HK-2 (cell line): ENCODE measurements at regions not wholly inside any gene's neighbourhood (a gene's known extent, or its start where the extent isn't known, plus 50 kb on each side); places are given as distances from the start of the nearest gene placed in this dataset.
"Not testable (repeated sequence)": the region's sequence is repeated elsewhere in the genome, so short reads cannot be mapped to it uniquely, and the experiment has no call there.

Experiments
- DNase-seq: peaks from one replicate; pipeline ENCODE4 v3.0.0-alpha.2; 2018; ENCODE audit not compliant: unreplicated experiment

DNA sequence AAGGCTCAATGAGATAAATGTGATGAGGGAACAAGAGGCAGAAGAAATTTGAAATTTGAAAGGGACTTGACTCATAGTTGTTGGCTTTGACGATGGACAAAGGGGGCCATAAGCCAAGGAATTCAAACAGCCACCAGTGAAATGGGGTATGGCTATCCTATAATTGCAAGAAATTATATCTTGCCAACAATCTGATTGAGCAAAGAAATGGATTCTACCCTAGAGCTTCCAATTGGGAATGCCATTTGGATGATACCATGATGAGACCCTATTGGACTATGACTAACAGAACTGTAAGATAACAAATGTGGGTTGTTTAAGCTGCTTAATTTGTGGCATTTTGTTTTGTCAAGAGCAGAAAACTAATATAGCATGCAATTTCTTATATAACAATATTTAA, 270.1 kb upstream of the ARSJ start:
- no peak for DNase-seq

DNA sequence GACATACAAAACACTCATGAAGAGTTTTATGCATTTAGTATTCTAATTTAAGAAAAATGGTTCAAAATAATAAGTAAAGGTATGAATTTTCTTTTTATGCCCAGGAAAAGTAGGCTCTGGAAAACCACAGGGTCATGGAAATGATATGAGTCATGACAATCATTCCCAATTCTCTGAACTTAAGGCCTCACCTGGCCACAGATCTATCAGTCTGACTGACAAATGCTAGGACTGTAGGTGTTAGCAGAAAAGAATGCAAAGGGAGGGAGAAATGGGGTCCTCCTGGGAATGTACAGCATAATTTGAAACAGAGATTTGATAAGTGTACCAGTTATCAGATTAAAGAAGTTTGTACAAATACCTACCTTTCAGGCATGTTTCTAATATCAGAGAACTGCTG, 270.5 kb upstream of the ARSJ start:
- DNase-seq: no peak

DNA sequence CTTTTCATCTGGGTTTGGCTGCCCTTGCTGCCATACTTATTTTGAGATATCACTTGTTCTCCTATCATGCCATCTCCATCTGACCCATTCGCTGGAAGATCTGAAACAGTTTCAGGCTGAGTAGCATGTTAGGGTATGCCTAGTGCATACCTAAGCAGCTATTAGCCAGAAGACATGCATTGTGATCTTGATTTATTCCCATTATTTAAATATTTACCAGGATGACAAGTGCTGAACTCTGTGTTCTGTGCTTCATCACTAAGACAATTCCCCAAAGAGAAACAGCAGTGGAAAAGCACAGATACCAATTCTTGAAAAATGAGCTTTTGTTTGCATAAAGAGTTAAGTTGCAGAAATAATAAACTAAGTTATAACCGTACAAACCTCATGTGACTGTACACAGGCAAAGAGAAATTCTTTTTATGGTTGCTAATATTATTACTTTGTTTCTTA, 271.0 kb upstream of the ARSJ start:
- DNase-seq: no peak

DNA sequence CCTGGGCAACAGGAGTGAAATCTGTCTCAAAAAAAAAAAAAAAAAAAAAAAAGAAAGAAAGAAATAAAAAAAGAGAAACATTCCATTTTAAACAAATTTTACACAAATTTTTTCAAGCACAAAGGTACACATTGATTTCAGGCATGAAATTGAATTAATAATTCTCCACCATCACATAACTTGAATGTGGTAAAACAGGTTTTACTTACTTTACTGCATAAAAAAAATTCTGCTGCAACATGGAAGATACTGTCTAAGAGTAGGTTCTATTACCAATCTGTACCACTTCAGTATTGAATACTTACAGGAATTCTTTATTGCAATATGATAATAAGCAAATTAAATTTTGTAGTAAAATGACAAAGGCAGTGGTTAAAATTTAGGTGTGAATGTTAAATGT, 271.6 kb upstream of the ARSJ start:
- DNase-seq: no peak

DNA sequence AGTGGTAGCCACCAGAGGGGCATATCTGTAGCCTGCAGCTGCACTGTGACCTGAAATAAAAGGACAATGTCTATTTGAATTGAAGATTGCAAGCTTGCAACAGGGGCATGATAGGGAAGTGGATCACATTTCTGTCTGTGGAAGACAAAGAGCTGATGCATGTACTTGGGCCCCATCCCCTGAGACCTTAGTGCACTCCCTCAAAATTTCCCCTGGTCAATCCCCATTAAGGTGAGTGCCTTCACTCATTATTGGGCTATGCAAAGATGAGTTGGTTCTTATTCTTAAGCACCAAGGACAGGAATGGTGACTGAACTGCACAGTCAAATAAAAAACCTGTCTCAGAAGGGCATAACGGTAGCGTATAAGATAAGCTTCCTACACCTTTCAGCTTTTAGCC, 273.1 kb upstream of the ARSJ start:
- DNase-seq: no peak

DNA sequence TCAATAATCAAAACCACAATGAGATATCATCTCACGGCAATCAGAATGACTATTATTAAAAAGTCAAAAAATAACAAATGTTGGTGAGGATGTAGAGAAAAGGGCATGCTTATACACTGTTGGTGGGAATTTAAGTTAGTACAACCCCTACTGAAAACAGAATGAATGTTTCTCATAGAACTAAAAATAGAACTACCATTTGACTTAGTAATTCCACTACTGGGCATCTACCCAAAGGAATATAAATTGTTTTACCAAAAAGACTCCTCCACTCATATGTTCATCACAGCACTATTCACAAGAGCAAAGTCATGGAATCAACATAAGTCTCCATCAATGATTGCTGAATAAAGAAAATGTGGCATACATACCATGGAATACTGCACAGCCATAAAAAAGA, 278.1 kb upstream of the ARSJ start:
- DNase-seq: no peak

DNA sequence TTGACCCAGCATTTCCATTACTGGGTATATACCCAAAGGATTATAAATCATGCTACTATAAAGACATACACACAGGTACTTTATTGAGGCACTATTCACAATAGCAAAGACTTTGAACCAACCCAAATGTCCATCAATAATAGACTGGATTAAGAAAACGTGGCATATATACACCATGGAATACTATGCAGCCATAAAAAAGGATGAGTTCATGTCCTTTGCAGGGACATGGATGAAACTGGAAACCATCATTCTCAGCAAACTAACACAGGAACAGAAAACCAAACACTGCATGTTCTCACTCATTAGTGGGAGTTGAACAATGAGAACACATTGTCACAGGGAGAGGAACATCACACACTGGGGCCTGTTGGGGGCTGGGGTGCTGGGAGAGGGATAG, 283.0 kb upstream of the ARSJ start:
- not testable (repeated sequence) for DNase-seq

DNA sequence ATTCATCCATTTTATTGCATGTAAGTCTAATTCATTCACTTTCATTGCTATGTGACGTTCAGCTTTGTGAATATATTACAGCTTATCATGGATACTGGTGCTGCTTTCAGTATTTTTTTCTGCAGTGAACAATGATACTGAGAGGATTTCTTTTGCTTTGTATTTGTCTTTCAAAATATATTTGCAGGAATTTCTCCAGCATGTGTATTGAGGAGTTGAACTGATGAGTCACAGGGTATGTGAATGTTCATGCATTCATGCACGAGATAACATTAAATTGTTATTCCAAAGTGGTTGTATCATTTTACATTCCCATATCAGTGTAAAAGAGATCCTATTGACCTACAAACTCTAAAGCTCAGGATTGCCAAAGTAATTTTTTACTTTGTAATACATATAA, 283.8 kb upstream of the ARSJ start:
- DNase-seq: no peak

DNA sequence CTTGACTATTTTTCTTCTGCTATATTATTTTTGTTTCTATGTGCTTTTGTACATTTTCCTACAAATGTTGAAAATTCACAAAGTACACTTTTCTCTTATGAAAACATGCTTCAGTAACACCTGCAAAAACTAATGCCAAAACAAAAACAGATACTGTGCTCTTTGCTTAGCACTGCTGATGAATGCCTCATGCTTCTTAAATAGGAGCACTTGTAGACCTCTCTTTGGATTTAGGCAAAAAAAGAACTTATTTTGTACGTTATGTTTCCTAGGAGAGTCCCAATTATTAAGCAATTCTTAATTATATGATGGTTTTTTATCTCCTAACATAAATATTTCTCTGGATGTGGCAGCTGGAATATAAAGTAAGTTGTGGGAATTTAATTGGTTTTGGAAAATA, 285.0 kb upstream of the ARSJ start:
- no peak for DNase-seq

DNA sequence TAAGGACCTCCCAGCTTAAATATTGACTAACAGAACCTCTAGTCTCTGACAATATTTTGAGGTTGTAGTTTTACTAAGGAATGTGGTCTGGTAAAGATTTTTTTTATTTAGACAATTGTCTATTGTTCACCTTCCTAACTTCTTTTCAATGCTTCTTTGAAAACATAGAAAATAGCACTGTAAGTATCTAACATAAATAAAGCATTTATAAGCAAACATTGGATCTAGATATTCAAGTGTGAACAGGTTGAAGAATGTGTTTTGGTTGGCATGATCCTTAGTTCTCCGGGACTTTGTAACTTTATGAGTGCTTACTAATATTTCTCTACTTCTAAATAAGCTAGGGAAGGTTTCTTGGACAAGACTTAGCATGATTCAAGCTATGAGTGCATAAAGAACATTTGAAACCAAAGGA, 285.4 kb upstream of the ARSJ start:
- DNase-seq: no peak

DNA sequence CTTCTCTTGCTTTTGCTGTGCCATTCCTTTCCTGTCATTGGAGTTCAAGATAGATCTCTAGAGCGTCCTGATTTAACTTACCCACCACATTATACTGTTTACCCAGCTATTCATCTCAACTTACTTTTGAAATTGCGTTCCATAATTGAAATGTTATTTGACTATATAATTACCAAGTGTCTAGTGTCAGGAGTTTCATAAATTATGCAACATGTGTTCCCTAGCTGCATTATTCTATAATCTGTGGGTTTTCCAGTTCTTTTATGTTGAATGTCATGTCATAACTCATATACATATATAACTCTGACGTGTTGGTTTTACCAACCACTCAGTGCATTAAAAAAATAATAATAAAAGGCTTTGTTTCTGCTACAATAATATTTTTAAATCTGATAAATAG, 285.9 kb upstream of the ARSJ start:
- no peak for DNase-seq

DNA sequence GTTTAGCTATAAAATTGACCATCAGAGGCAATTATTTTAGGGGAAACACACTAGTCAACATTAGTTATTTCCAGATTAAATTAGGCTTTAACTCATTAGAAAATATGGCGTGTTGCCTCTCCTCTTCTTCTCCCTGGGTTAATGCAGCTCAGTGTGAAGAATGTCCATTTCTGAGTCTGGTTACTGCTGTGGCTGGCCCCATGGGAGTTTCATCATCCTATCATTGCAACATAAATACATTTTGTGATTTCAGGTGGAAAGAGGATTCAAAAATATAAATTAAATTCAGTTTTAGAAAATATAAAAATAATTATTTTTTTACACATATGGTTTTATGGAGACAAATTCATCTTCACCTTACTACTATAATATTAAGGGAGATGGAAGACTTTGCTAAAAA, 288.5 kb upstream of the ARSJ start:
- no peak for DNase-seq

DNA sequence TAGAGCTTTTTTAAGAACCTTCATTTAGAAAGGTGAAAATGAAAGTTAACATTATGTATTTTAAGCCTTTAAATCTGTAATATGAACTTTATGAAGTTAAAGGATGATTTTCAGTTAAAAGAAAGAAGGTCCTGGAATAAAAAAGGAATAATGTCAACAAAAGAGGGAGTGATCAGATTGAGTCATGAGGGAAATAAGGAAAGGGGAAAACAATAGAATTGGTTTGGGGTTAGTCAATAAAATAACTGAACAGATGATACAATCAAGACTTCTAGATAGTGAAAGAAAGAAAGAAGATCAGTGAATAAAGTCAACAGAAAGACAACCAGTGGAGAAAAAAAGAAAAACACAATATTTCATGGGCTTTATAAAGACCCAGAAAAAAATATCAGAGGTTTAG, 291.6 kb upstream of the ARSJ start:
- no peak for DNase-seq

DNA sequence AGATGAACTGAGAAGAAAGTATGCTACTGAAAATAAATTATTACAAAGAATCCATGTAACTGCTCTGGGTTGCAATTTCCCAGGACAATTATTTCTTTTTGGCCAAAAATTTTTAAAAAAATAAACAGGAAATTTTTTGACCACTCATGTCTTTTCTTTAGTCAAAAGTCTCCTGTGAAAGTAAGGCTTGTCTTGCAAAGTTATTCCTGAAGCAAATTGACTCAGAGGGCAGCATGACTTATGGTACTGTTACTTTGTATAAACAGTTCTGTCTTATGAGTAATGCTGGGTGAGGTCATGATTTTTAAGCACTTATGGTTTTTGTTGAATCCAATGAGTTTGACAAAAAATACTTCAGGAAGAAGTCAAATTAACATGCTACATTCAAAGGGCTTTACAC, 292.8 kb upstream of the ARSJ start:
- no peak for DNase-seq

DNA sequence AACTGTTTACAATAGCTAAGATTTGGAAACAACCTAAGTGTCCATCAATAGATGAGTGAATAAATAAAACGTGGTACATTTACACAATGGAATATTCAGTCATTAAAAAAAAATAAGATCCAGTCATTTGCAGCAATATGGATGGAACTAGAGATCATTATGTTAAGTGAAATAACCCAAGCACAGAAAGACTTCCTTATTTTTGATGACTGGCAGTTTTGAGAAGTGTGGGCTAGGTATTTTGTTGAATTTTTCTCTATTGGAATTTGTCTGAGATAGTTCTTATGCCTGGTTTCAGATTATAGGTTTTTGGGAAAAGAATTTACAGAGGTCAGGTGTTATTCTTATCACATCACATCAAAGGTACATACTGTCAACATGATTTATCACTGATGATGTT, 293.8 kb upstream of the ARSJ start:
- no peak for DNase-seq

DNA sequence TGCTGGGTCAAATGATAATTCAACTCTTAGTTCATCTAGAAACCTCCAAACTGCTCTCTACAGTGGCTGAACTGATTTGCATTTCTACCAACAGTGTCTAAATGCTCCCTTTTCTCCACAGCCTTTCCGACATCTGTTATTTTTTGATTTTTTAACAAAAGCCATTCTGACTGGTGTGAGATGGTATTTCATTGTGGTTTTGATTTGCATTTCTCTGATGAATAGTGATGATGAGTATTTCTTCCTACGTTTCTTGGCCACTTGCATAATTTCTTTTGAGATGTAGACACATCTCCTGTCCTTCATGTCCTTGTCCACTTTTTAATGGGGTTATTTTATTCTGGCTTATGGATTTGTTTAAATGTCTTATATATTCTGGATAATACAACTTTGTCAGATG, 298.2 kb upstream of the ARSJ start:
- DNase-seq: no peak

DNA sequence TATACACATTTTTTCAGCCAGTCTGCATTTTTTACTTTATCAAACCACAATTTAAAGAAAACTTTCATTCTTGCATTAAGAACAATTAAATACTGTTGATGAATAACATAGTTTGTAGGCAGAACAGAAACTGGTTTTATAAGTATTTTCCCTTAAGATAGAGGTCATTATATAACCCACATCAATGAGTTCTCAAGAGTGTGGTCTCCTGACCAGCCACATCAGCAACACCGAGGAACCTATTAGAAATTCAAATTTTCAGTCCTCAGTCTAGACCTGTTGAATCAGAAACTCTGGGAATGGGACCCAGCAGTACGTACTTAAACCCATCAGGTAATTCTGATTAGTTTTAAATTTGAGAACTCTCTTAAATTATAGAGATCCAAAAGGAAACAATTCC, 299.6 kb upstream of the ARSJ start:
- DNase-seq: no peak

DNA sequence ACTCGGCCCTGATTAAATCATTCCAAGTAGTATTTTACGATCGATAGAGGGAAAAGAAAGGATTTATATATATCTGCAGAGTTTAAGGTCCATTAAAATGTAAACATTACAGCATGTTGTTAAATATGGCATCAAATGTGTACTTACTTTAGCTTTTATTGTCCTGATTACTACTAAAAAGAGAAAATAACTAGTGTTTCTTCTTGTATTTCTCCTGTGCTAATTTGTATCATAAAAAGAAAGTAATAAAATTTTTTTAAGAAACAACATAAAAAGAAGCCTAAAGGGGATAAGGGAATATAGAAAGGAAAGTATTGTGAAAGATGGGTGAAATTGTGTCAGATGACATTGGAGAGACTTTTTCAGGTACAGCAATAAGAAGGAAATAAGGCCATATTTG, 300.3 kb upstream of the ARSJ start:
- no peak for DNase-seq

DNA sequence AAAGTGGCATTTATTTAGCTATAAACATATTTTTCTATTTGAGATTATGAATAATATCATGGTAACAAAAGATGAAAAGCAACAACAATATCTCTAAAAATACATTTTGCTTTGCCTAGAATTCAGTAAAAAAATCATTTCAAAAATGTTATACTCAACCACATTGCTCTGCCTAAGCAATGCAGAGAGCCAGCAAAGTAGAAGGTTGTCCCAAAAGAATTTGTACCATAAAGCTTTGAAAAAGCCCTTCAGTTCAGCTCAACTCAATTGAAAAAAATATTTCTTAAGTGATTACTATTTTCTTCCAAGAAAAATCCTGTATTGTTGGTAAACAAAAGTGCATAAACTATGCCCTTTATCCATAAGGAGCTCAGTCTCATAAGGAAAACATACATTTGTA, 301.2 kb upstream of the ARSJ start:
- no peak for DNase-seq

DNA sequence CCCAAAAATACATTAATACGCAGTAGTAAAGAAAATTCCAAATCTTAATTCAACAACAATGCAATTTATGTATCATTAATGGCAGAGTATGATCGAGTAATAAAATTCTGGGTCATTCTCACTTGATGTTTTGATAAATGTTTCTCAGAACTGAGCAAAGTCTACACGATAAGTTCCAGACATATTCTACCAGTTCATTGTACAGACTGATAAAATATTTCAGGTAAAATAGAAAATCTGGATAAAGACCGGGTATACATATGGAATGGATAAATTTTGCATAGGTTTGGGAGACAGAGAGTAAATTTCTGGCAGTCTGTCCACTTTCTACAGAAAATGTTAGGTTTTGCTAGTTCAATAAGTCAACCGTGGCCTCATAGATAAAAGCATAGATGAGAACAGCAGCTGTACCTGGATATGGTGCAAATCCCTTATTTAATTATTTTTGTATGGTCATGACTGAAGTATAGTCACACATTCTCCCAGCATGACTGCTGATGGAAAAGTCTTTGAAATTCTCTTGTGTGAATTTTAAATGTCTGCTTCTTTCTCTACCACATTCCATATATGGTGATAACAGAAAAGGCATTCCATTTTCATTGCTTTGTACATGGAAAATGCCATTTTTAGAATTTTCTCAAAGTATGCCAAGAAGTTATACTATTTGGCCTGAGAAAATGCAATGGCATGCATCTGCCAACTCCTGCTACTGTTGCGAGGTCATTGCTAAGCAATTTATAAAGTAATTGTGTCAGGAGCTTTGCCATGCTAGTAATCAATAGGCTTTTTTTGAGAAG, 301.9 kb upstream of the ARSJ start:
- no peak for DNase-seq

DNA sequence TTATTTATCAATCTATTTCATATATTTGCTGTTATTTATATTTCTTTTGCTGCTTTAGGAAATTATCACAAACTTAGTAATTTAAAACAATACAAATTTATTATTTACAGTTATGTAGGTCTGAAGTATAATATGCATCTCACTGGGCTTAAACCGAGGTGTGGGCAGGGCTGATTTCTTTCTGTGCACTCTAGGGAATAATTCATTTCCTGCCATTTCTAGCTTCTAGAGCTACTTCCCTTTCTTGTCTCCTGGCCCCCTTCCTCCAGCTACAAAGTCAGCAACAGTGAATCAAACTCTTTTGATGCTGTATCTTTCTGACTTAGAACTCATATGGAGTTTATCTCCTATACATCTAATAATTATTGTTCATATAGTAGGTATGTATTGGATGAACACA, 303.5 kb upstream of the ARSJ start:
- DNase-seq: no peak

DNA sequence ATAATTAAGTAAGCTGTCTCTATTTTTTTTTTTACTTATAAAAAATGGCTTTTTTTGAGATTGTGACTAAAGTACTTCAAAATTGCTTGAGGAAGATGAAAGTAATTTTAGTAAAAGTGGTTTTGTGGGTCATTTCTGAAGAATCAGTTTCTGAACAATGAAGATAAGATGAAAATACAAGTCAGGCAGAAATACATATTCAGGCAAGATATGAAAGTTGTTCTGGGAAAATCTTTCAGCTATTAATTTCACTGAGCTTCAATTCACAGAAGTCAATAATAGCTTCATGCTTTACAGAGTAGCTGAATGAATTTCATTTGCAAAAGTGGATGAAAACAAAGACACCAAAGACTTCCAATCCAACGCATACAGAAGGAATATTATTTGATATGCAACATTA, 305.2 kb upstream of the ARSJ start:
- DNase-seq: no peak

DNA sequence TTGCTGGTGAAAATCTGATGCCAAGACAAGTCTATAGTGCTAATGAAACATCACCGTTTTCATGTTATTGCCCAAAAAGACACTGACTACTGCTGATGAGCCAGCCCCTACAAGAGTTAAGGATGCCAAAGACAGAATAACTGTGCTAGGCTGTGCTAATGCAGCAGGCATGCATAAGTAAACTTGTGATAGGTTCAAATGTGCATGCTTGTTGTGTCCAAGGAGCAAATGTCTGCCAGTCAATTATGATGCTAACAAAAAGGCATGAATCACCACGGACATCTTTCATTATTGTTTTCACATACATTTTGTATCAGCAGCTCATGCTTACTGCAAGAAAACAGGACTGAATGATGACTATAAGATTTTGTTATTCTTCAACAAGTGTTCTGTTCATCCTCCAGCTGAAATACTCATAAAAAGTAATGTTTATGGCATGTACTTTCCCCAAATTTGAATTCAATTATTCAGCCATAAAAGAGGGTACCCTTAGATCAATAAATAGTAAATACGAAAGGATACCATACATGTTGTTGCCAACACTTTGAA, 306.9 kb upstream of the ARSJ start:
- no peak for DNase-seq

DNA sequence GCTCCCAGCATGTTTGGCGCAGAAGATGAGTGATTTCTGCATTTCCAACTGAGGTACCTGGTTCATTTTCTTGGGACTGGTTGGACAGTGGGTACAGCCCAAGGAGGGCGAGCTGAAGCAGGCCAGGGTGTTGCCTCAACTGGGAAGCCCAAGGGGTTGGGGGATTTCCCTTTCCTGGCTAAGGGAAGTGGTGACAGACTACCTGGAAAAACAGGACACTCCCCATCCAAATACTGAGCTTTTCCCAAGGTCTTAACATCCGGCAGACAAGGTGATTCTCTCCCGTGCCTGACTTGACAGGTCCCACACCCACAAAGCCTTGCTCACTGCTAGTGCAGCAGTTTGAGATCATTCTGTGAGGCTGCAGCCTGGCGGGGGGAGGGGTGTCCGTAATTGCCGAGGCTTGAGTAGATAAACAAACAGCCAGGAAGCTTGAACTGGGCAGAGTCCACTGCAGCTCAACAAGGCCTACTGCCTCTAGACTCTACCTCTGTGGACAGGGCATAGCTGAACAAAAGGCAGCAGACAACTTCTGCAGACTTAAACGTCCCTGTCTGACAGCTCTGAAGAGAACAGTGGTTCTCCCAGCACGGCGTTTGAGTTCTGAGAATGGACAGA, 307.7 kb upstream of the ARSJ start:
- DNase-seq: no peak
